B cell (primary cell): ENCODE measurements at regions not wholly inside any gene's neighbourhood (a gene's known extent, or its start where the extent isn't known, plus 50 kb on each side); places are given as distances from the start of the nearest gene placed in this dataset.

Experiments
- ATAC-seq: fragments of 200-7000 bp; cut with Tn5 transposase; one replicate; pipeline ENCODE4 v1.10.0; 2021; ENCODE audit warnings: low read depth, mild to moderate bottlenecking, moderate number of reproducible peaks, moderate library complexity
- CTCF ChIA-PET: fragments of 350-600 bp; sonication (Branson Sonifier 250); formaldehyde crosslinking; loops from one replicate; lab custom pipeline; 2021; ENCODE audit warnings: antibody characterized with exemption, inconsistent platforms; lab: Charles Lee
- POLR2A ChIA-PET: fragments of 350-600 bp; sonication (Branson Sonifier 250); formaldehyde crosslinking; loops from one replicate; lab custom pipeline; 2021; ENCODE audit warnings: antibody characterized with exemption; lab: Charles Lee
- DNase-seq: peaks from one replicate; pipeline ENCODE4 v3.0.0; 2013
- H2AFZ ChIP-seq: 2 replicates; pipeline ENCODE4 v1.6.1; 2012; ENCODE audit warnings: mild to moderate bottlenecking, low read depth, low read length; ENCODE audit not compliant: insufficient read depth, poor library complexity, severe bottlenecking
- H3K27ac ChIP-seq, 2 donors: 1 replicate in 1 of 2; 2 replicates in 1 of 2; pipeline ENCODE4 v1.5.1; 2012 to 2013; ENCODE audit warnings: low read length in 2 of 2, mild to moderate bottlenecking in 2 of 2, moderate library complexity in 1 of 2
- H3K27me3 ChIP-seq, 4 experiments: fragments of 200-600 bp in 1 of 4; sonication (generic) in 1 of 4; replicated peaks in 1 of 4; 1 replicate in 2 of 4; 2 replicates in 2 of 4; pipeline versions ENCODE4 v1.6.1 to v1.7.0; 2013 to 2016; ENCODE audit warnings: low read length in 3 of 4, mild to moderate bottlenecking in 2 of 4, mixed read lengths in 1 of 4, moderate library complexity in 1 of 4; ENCODE audit not compliant: insufficient read depth in 4 of 4, control insufficient read depth in 3 of 4; ENCODE audit errors: control extremely low read depth in 1 of 4
- H3K36me3 ChIP-seq, 2 experiments: replicated peaks in 1 of 2; 1 replicate in 1 of 2; 2 replicates in 1 of 2; pipeline versions ENCODE4 v1.6.1 to v1.7.1; 2013; ENCODE audit warnings: low read length in 1 of 2; ENCODE audit not compliant: insufficient read depth in 2 of 2, control insufficient read depth in 1 of 2; ENCODE audit errors: control extremely low read depth in 1 of 2, extremely low read depth in 1 of 2
- H3K4me1 ChIP-seq, 2 donors: fragments of 200-600 bp in 1 of 2; sonication (generic) in 1 of 2; 1 replicate in 1 of 2; 2 replicates in 1 of 2; pipeline versions ENCODE4 v1.5.1 to v1.6.1; 2013 to 2017; ENCODE audit warnings: low read length in 2 of 2; ENCODE audit not compliant: control insufficient read depth in 2 of 2, insufficient read depth in 2 of 2
- H3K4me2 ChIP-seq: replicated peaks from 2 replicates; pipeline ENCODE3; 2012; ENCODE audit warnings: mild to moderate bottlenecking, low read depth, low read length; ENCODE audit not compliant: poor library complexity, severe bottlenecking
- H3K4me3 ChIP-seq, 5 experiments: fragments of 200-600 bp in 1 of 5; sonication (generic) in 1 of 5; 1 replicate in 3 of 5; 2 replicates in 2 of 5; pipeline versions ENCODE4 v1.5.1 to v1.7.0; 2011 to 2016; ENCODE audit warnings: low read length in 4 of 5, mild to moderate bottlenecking in 4 of 5, low read depth in 2 of 5, control low read depth in 1 of 5, moderate library complexity in 1 of 5; ENCODE audit not compliant: insufficient read depth in 1 of 5; ENCODE audit errors: control extremely low read depth in 1 of 5, extremely low read depth in 1 of 5
- H3K79me2 ChIP-seq: fragments of 200-600 bp; sonication (generic); one replicate; pipeline ENCODE4 v1.6.0; 2016; ENCODE audit warnings: low read length; ENCODE audit not compliant: control insufficient read depth, insufficient read depth
- H3K9ac ChIP-seq: fragments of 200-600 bp; sonication (generic); 2 replicates; pipeline ENCODE4 v1.6.1; 2017; ENCODE audit warnings: mild to moderate bottlenecking, low read length, moderate library complexity
- H3K9me3 ChIP-seq, 3 donors: one replicate each; pipeline versions ENCODE4 v1.6.1 to v1.7.1; 2013; ENCODE audit warnings: low read length in 2 of 3; ENCODE audit not compliant: control insufficient read depth in 2 of 3, insufficient read depth in 1 of 3; ENCODE audit errors: control extremely low read depth in 1 of 3
- H4K20me1 ChIP-seq: 2 replicates; pipeline ENCODE4 v1.6.0; 2012; ENCODE audit warnings: mild to moderate bottlenecking, low read length; ENCODE audit not compliant: insufficient read depth, control insufficient read depth, poor library complexity, severe bottlenecking
- H3K27ac Mint-ChIP-seq: one replicate; pipeline ENCODE4 v1.8.0; 2021; ENCODE audit warnings: mixed read lengths
- H3K27me3 Mint-ChIP-seq: one replicate; pipeline ENCODE4 v1.8.0; 2021; ENCODE audit warnings: mixed read lengths
- H3K4me1 Mint-ChIP-seq: one replicate; pipeline ENCODE4 v1.8.0; 2021; ENCODE audit warnings: mixed read lengths
- H3K4me3 Mint-ChIP-seq: one replicate; pipeline ENCODE4 v1.8.0; 2021; ENCODE audit warnings: mixed read lengths
- H3K9me3 Mint-ChIP-seq: one replicate; pipeline ENCODE4 v1.8.0; 2022; ENCODE audit warnings: mixed read lengths; ENCODE audit not compliant: insufficient read depth
- EZH2 ChIP-seq: IDR thresholded peaks from 2 replicates; pipeline ENCODE4 v1.6.1; 2012; ENCODE audit warnings: borderline replicate concordance, low read depth, mild to moderate bottlenecking, moderate library complexity, low read length; ENCODE audit not compliant: insufficient read depth, poor library complexity, severe bottlenecking
- WGBS: methylation state at CpG from one replicate; pipeline ENCODE4 v1.1.5; 2013; ENCODE audit warnings: missing lambda C conversion rate; ENCODE audit not compliant: insufficient coverage; 5-methylcytosine and 5-hydroxymethylcytosine counted together
- intact Hi-C: fragments of 100-400 bp; cut with micrococcal nuclease; formaldehyde crosslinking; loops from one replicate; pipeline ENCODE4 v1.10.0; 2022
- TF ChIP-seq, protein P1 (sequence below): fragments of 200-600 bp; IDR thresholded peaks from one replicate; pipeline ENCODE4 v1.8.0; 2022; ENCODE audit warnings: antibody characterized with exemption, mild to moderate bottlenecking

DNA sequence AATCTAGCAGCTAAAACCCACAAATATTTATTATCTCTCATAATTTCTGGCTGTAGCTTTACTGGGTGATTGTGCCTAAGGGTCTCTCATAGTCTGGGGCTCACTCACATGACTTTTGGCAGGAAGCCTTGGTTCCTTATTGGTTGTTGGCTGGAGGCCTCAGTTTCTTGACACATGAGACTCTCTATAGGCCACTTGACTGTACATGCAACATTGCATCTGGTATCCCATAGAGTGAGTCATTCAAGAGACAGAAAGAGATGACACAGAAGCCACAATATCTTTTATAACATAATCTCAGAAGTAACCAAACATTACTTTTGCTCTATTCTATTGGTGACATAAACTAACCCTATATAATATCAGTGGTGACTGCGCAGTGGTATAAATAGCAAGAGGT, 128.5 kb upstream of the HNRNPU start:
- no peaks in the 10 kb centered on the region for H3K9me3 ChIP-seq
- no peaks in the 10 kb centered on the region for H3K4me1 Mint-ChIP-seq
- H2AFZ ChIP-seq, result no peak overlapping the region
- H4K20me1 ChIP-seq, result no peaks in the 10 kb centered on the region
- WGBS, result no CpG with 5 or more reads among the region's 1 CpG
- no peaks in the 10 kb centered on the region for H3K4me1 ChIP-seq
- H3K27ac ChIP-seq, result no peak overlapping the region
- no peak overlapping the region for H3K4me2 ChIP-seq
- ChIA-PET CTCF (no interaction called here), POLR2A (no interaction called here)
- H3K4me3 Mint-ChIP-seq, result no peak overlapping the region
- intact Hi-C loops, result no loop called here
- H3K27me3 ChIP-seq, result no peaks in the 10 kb centered on the region
- H3K27me3 Mint-ChIP-seq, result no peaks in the 10 kb centered on the region
- H3K9ac ChIP-seq, result no peak overlapping the region
- no peaks in the 10 kb centered on the region for H3K79me2 ChIP-seq
- no peaks in the 10 kb centered on the region for H3K9me3 Mint-ChIP-seq
- no peaks in the 10 kb centered on the region for H3K36me3 ChIP-seq
- no peak overlapping the region for H3K4me3 ChIP-seq
- no peak overlapping the region for H3K27ac Mint-ChIP-seq
- ATAC-seq, result no peak
- no peak for TF ChIP-seq EZH2
- TF ChIP-seq, protein P1, sequence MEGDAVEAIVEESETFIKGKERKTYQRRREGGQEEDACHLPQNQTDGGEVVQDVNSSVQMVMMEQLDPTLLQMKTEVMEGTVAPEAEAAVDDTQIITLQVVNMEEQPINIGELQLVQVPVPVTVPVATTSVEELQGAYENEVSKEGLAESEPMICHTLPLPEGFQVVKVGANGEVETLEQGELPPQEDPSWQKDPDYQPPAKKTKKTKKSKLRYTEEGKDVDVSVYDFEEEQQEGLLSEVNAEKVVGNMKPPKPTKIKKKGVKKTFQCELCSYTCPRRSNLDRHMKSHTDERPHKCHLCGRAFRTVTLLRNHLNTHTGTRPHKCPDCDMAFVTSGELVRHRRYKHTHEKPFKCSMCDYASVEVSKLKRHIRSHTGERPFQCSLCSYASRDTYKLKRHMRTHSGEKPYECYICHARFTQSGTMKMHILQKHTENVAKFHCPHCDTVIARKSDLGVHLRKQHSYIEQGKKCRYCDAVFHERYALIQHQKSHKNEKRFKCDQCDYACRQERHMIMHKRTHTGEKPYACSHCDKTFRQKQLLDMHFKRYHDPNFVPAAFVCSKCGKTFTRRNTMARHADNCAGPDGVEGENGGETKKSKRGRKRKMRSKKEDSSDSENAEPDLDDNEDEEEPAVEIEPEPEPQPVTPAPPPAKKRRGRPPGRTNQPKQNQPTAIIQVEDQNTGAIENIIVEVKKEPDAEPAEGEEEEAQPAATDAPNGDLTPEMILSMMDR, result no peak
- no peak for DNase-seq

DNA sequence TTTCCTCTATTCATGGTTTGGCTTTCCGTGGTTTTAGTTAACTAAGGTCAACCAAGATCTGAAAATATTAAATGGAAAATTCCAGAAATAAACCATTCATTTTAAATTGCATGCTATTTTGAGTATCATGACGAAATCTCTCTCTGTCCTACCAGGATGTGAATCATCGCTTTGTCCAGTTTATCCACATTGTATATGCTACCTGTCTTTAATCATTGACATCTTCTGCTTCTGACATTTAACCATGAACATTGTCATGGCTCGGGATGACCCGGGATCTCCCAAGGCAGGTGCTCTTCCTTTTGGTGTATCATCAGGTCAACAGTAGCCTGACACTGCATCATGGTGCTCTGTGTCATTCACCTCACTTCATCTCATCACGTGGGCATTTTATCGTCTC, 125.5 kb upstream of the HNRNPU start:
- intact Hi-C loops, result no loop called here
- no peaks in the 10 kb centered on the region for H3K27me3 ChIP-seq
- Mint-ChIP-seq H3K4me1 (peaks cover 10% of the 10 kb centered on the region), H3K27ac (no peak overlapping the region), H3K9me3 (no peaks in the 10 kb centered on the region), H3K27me3 (no peaks in the 10 kb centered on the region), H3K4me3 (no peak overlapping the region)
- H3K4me1 ChIP-seq, result peaks cover 4 to 8% of the 10 kb centered on the region in 2 donors
- CTCF ChIA-PET, result no interaction called here
- no peak overlapping the region for H2AFZ ChIP-seq
- no peak overlapping the region for H3K4me2 ChIP-seq
- no peaks in the 10 kb centered on the region for H3K36me3 ChIP-seq
- ATAC-seq (no peak), DNase-seq (no peak)
- POLR2A ChIA-PET, result no interaction called here
- no peak overlapping the region for H3K4me3 ChIP-seq
- H3K27ac ChIP-seq, result no peak overlapping the region
- 85% methylated on average over 4 of the region's 7 CpGs for WGBS
- H4K20me1 ChIP-seq, result no peaks in the 10 kb centered on the region
- TF ChIP-seq, protein P1, result no peak
- TF ChIP-seq EZH2, result no peak
- H3K9me3 ChIP-seq, result no peaks in the 10 kb centered on the region
- H3K79me2 ChIP-seq, result no peaks in the 10 kb centered on the region
- H3K9ac ChIP-seq, result no peak overlapping the region
